A549 (cell line): ENCODE measurements at regions not wholly inside any gene's neighbourhood (a gene's known extent, or its start where the extent isn't known, plus 50 kb on each side); places are given as distances from the start of the nearest gene placed in this dataset.

Source experiments
- ATAC-seq, 2 experiments: fragments of 200-7000 bp in 1 of 2; fragments of >200 bp in 1 of 2; cut with Nextera tagmentation in 1 of 2; cut with Tn5 transposase in 1 of 2; 3 replicates each; pipeline versions ENCODE4 v1.8.0 to v1.9.1; 2018 to 2020; ENCODE audit warnings: mild to moderate bottlenecking in 1 of 2, moderate library complexity in 1 of 2
- CTCF ChIA-PET: fragments of 300-600 bp; sonication (Branson Sonifier 250); formaldehyde crosslinking; extraction: SDS; loops from one replicate; lab custom pipeline; 2021; ENCODE audit warnings: antibody characterized with exemption, inconsistent platforms; lab: Yijun Ruan, JAX
- POLR2A ChIA-PET: fragments of 350-600 bp; formaldehyde crosslinking; extraction: SDS; loops from one replicate; lab custom pipeline; 2021; ENCODE audit warnings: antibody characterized with exemption, inconsistent platforms; lab: Yijun Ruan, JAX
- DNase-seq, 2 experiments: peaks; one replicate each; pipeline versions ENCODE4 v3.0.0 to v3.0.0-alpha.2; 2011 to 2016; ENCODE audit warnings: low read depth in 1 of 2, low spot score in 1 of 2
- FAIRE-seq: peaks from 2 replicates; lab custom pipeline; 2011; peaks lifted over from hg19 to GRCh38; lab: Jason Lieb, UNC
- H3K27ac ChIP-seq, 2 experiments: fragments of >200 bp; sonication (Bioruptor Twin); formaldehyde crosslinking; 3 replicates each; pipeline ENCODE4 v1.5.1; 2016 to 2017
- H3K4me1 ChIP-seq: fragments of >200 bp; sonication (Bioruptor Twin); formaldehyde crosslinking; 3 replicates; pipeline ENCODE4 v1.6.1; 2016
- H3K4me2 ChIP-seq: fragments of >200 bp; sonication (Bioruptor Twin); formaldehyde crosslinking; 3 replicates; pipeline ENCODE4 v1.6.1; 2016
- H3K4me3 ChIP-seq: fragments of >200 bp; sonication (Bioruptor Twin); formaldehyde crosslinking; 3 replicates; pipeline ENCODE4 v1.5.1; 2016
- H3K9me3 ChIP-seq: fragments of >200 bp; sonication (Bioruptor Twin); formaldehyde crosslinking; 3 replicates; pipeline ENCODE4 v1.6.1; 2016
- BHLHE40 ChIP-seq: IDR thresholded peaks from 2 replicates; pipeline ENCODE4 v1.6.1; 2012; ENCODE audit warnings: low read depth, low read length, inconsistent platforms
- CBX8 ChIP-seq: fragments of 200-600 bp; sonication (generic); IDR thresholded peaks from 2 replicates; pipeline ENCODE4 v1.6.1; 2016
- CEBPB ChIP-seq, 2 experiments: fragments of >200 bp in 1 of 2; sonication (Bioruptor Twin) in 1 of 2; formaldehyde crosslinking in 1 of 2; IDR thresholded peaks; 2 replicates each; pipeline ENCODE4 v1.6.1; 2012 to 2016
- CHD4 ChIP-seq: fragments of 200-600 bp; sonication (generic); IDR thresholded peaks from 2 replicates; pipeline ENCODE4 v1.6.1; 2016; ENCODE audit warnings: antibody characterized with exemption, mild to moderate bottlenecking, borderline replicate concordance
- EHF ChIP-seq: fragments of 250-450 bp; sonication (Bioruptor Pico); IDR thresholded peaks from 2 replicates; pipeline ENCODE4 v1.5.0; 2020; ENCODE audit warnings: mild to moderate bottlenecking
- EHMT2 ChIP-seq: fragments of 200-600 bp; sonication (generic); IDR thresholded peaks from 2 replicates; pipeline ENCODE4 v1.6.1; 2016; ENCODE audit warnings: antibody characterized with exemption, low read depth, mild to moderate bottlenecking, moderate library complexity
- FOSB ChIP-seq: fragments of 250-450 bp; sonication (Bioruptor Pico); IDR thresholded peaks from 2 replicates; pipeline ENCODE4 v1.5.0; 2020; ENCODE audit warnings: mild to moderate bottlenecking, moderate library complexity
- GATA3 ChIP-seq: IDR thresholded peaks from 2 replicates; pipeline ENCODE4 v1.6.1; 2012; ENCODE audit warnings: borderline replicate concordance
- HDAC2 ChIP-seq: fragments of 200-600 bp; sonication (generic); IDR thresholded peaks from 2 replicates; pipeline ENCODE4 v1.6.1; 2016
- HEYL ChIP-seq: fragments of 250-450 bp; sonication (Bioruptor Pico); IDR thresholded peaks from 2 replicates; pipeline ENCODE4 v1.8.0; 2021; ENCODE audit warnings: mild to moderate bottlenecking, moderate library complexity
- HMGXB4 ChIP-seq: fragments of 250-450 bp; sonication (Bioruptor Pico); IDR thresholded peaks from 2 replicates; pipeline ENCODE4 v1.5.0; 2021; ENCODE audit warnings: mild to moderate bottlenecking, moderate library complexity, borderline replicate concordance
- HOXB13 ChIP-seq: fragments of 250-450 bp; sonication (Bioruptor Pico); IDR thresholded peaks from 2 replicates; pipeline ENCODE4 v1.5.0; 2020; ENCODE audit warnings: low read depth, mild to moderate bottlenecking, moderate library complexity
- HOXB5 ChIP-seq: fragments of 250-450 bp; sonication (Bioruptor Pico); IDR thresholded peaks from 2 replicates; pipeline ENCODE4 v1.5.0; 2020; ENCODE audit warnings: mild to moderate bottlenecking, moderate library complexity
- JUNB ChIP-seq: fragments of >200 bp; sonication (Bioruptor Twin); formaldehyde crosslinking; IDR thresholded peaks from 2 replicates; pipeline ENCODE4 v1.6.1; 2016
- KDM1A ChIP-seq: fragments of 200-600 bp; sonication (generic); IDR thresholded peaks from 2 replicates; pipeline ENCODE4 v1.6.1; 2016; ENCODE audit warnings: low read depth, mild to moderate bottlenecking
- KDM5A ChIP-seq: fragments of 200-600 bp; sonication (generic); IDR thresholded peaks from 2 replicates; pipeline ENCODE4 v1.6.1; 2016; ENCODE audit warnings: antibody characterized with exemption, mild to moderate bottlenecking
- MAFK ChIP-seq: fragments of 450-650 bp; IDR thresholded peaks from 2 replicates; pipeline ENCODE4 v1.6.1; 2014; ENCODE audit not compliant: partially characterized antibody
- MYC ChIP-seq: IDR thresholded peaks from 2 replicates; pipeline ENCODE4 v1.6.1; 2012; ENCODE audit warnings: mild to moderate bottlenecking, inconsistent platforms, low read length, improper control_type of control experiment, borderline replicate concordance
- NFE2L2 ChIP-seq: fragments of 150-350 bp; conservative IDR thresholded peaks from 2 replicates; pipeline ENCODE4 v1.6.1; 2014; ENCODE audit warnings: low read length
- PBX3 ChIP-seq: IDR thresholded peaks from 2 replicates; pipeline ENCODE4 v1.6.1; 2012
- PHF8 ChIP-seq: fragments of 200-600 bp; sonication (generic); IDR thresholded peaks from 2 replicates; pipeline ENCODE4 v1.6.1; 2016; ENCODE audit warnings: low read depth, mild to moderate bottlenecking, antibody characterized with exemption, moderate library complexity, borderline replicate concordance
- POLR2AphosphoS2 ChIP-seq: conservative IDR thresholded peaks from 2 replicates; pipeline ENCODE4 v1.6.1; 2012; ENCODE audit warnings: low read length, improper control_type of control experiment, inconsistent platforms
- RAD21 ChIP-seq, 2 experiments: fragments of >200 bp in 1 of 2; sonication (Bioruptor Twin) in 1 of 2; formaldehyde crosslinking in 1 of 2; IDR thresholded peaks in 1 of 2; conservative IDR thresholded peaks in 1 of 2; 2 replicates in 1 of 2; 3 replicates in 1 of 2; pipeline ENCODE4 v1.6.1; 2012 to 2018; ENCODE audit warnings: inconsistent platforms in 1 of 2
- RCOR1 ChIP-seq: fragments of 150-350 bp; IDR thresholded peaks from 2 replicates; pipeline ENCODE4 v1.6.1; 2014; ENCODE audit warnings: antibody characterized with exemption, low read length, low read depth
- RNF2 ChIP-seq: fragments of 200-600 bp; sonication (generic); IDR thresholded peaks from 2 replicates; pipeline ENCODE4 v1.6.1; 2016; ENCODE audit warnings: low read depth, mild to moderate bottlenecking, antibody characterized with exemption, moderate library complexity, borderline replicate concordance
- SMC3 ChIP-seq: fragments of >200 bp; sonication (Bioruptor Twin); formaldehyde crosslinking; IDR thresholded peaks from 3 replicates; pipeline ENCODE4 v1.6.1; 2018; ENCODE audit warnings: inconsistent platforms
- TFCP2L1 ChIP-seq: fragments of 250-450 bp; sonication (Bioruptor Pico); IDR thresholded peaks from 2 replicates; pipeline ENCODE4 v1.5.0; 2021; ENCODE audit warnings: mild to moderate bottlenecking
- TP53 ChIP-seq: fragments of 250-450 bp; sonication (Bioruptor Pico); IDR thresholded peaks from 2 replicates; pipeline ENCODE4 v1.5.0; 2021; ENCODE audit warnings: mild to moderate bottlenecking, moderate library complexity
- ZFP36 ChIP-seq: fragments of 450-650 bp; IDR thresholded peaks from 2 replicates; pipeline ENCODE4 v1.6.1; 2014; ENCODE audit warnings: borderline replicate concordance; ENCODE audit not compliant: partially characterized antibody
- WGBS: methylation state at CpG from one replicate; pipeline ENCODE4 v1.1.6; 2017; ENCODE audit errors: missing lambda C conversion rate; 5-methylcytosine and 5-hydroxymethylcytosine counted together
- TF ChIP-seq, protein P1 (sequence below): fragments of 150-350 bp; IDR thresholded peaks from 2 replicates; pipeline ENCODE4 v1.6.1; 2014; ENCODE audit warnings: low read depth, mild to moderate bottlenecking, low read length
- TF ChIP-seq, protein P2 (sequence below): IDR thresholded peaks from 2 replicates; pipeline ENCODE4 v1.6.1; 2012; ENCODE audit warnings: low read depth, borderline replicate concordance
- TF ChIP-seq, protein P3 (sequence below): fragments of >200 bp; sonication (Bioruptor Twin); formaldehyde crosslinking; IDR thresholded peaks from 3 replicates; pipeline ENCODE4 v1.5.1; 2016

DNA sequence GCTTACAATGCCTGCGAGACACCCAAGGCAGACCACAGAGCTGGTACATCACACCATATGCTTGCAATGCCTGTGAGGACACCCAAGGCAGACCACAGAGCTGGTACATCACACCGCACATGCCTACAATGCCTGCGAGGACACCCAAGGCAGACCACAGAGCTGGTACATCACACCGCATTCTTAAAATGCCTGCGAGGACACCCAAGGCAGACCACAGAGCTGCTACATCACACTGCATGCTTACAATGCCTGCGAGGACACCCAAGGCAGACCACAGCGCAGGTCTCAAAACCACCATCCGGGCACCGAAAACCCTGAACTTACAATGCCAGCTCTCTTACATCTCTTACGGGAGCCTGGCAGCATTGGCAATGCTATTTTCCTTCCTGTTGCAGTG lies 799.6 kb downstream of the GALR1 start:
- H3K9me3 ChIP-seq = no peaks in the 10 kb centered on the region
- DNase-seq (no peak), ATAC-seq (no peak), FAIRE-seq (no peak)
- 12% methylated on average over 3 of the region's 10 CpGs for WGBS
- H3K27ac ChIP-seq = no peak overlapping the region
- TF ChIP-seq SMC3 (no peak), HDAC2 (no peak), EHMT2 (no peak), TP53 (CRISPR knock-in tag) (no peak), RNF2 (no peak), FOSB (no peak), HMGXB4 (CRISPR knock-in tag) (no peak), MAFK (no peak), HOXB5 (CRISPR knock-in tag) (no peak), JUNB (no peak), KDM1A (no peak), CHD4 (no peak), ZFP36 (no peak), RCOR1 (no peak), MYC (no peak), GATA3 (no peak), EHF (CRISPR knock-in tag) (no peak), KDM5A (no peak)
- TF ChIP-seq, protein P1, sequence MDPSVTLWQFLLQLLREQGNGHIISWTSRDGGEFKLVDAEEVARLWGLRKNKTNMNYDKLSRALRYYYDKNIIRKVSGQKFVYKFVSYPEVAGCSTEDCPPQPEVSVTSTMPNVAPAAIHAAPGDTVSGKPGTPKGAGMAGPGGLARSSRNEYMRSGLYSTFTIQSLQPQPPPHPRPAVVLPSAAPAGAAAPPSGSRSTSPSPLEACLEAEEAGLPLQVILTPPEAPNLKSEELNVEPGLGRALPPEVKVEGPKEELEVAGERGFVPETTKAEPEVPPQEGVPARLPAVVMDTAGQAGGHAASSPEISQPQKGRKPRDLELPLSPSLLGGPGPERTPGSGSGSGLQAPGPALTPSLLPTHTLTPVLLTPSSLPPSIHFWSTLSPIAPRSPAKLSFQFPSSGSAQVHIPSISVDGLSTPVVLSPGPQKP = no peak
- H3K4me3 ChIP-seq = no peak overlapping the region
- no peaks in the 10 kb centered on the region for H3K4me1 ChIP-seq
- POLR2A ChIA-PET = no interaction called here
- H3K4me2 ChIP-seq = no peak overlapping the region
- CTCF ChIA-PET = no interaction called here

GRCh38 chr18:78054801-78055200 lies 805.2 kb downstream of the GALR1 start:
- CTCF ChIA-PET = no interaction called here
- no peak for FAIRE-seq
- POLR2A ChIA-PET = no interaction called here
- no peak for TF ChIP-seq FOSB
- no peak for TF ChIP-seq TP53 (CRISPR knock-in tag)
- TF ChIP-seq NFE2L2 = no peak
- no peak for TF ChIP-seq HOXB13 (CRISPR knock-in tag)
- no peak for TF ChIP-seq CEBPB (IDR thresholded peaks at IDR 0.05)
- TF ChIP-seq POLR2AphosphoS2 = no peak
- TF ChIP-seq PBX3 = no peak
- no peak for TF ChIP-seq HEYL
- TF ChIP-seq, protein P2, sequence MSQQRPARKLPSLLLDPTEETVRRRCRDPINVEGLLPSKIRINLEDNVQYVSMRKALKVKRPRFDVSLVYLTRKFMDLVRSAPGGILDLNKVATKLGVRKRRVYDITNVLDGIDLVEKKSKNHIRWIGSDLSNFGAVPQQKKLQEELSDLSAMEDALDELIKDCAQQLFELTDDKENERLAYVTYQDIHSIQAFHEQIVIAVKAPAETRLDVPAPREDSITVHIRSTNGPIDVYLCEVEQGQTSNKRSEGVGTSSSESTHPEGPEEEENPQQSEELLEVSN = no peak
- TF ChIP-seq TFCP2L1 (CRISPR knock-in tag) = no peak
- TF ChIP-seq RNF2 = no peak
- no peak for TF ChIP-seq HMGXB4 (CRISPR knock-in tag)
- TF ChIP-seq, protein P3, sequence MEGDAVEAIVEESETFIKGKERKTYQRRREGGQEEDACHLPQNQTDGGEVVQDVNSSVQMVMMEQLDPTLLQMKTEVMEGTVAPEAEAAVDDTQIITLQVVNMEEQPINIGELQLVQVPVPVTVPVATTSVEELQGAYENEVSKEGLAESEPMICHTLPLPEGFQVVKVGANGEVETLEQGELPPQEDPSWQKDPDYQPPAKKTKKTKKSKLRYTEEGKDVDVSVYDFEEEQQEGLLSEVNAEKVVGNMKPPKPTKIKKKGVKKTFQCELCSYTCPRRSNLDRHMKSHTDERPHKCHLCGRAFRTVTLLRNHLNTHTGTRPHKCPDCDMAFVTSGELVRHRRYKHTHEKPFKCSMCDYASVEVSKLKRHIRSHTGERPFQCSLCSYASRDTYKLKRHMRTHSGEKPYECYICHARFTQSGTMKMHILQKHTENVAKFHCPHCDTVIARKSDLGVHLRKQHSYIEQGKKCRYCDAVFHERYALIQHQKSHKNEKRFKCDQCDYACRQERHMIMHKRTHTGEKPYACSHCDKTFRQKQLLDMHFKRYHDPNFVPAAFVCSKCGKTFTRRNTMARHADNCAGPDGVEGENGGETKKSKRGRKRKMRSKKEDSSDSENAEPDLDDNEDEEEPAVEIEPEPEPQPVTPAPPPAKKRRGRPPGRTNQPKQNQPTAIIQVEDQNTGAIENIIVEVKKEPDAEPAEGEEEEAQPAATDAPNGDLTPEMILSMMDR = no peak
- no peak for TF ChIP-seq MYC
- no peak for TF ChIP-seq RAD21 (conservative IDR thresholded peaks at IDR 0.05 in 1 of 2, IDR thresholded peaks at IDR 0.05 in 1 of 2)
- TF ChIP-seq BHLHE40 = no peak
- no peak for TF ChIP-seq CBX8
- no peak for TF ChIP-seq PHF8

More at GRCh38 chr18:78054801-78055200, 805.2 kb downstream of the GALR1 start:
- H3K9me3 ChIP-seq = no peaks in the 10 kb centered on the region
- no peak for ATAC-seq
- no peak overlapping the region for H3K4me3 ChIP-seq
- no peak for DNase-seq
- no peak overlapping the region for H3K4me2 ChIP-seq
- no peak overlapping the region for H3K27ac ChIP-seq
- 23% methylated on average over 5 of the region's 6 CpGs for WGBS
- no peaks in the 10 kb centered on the region for H3K4me1 ChIP-seq
